Stimulated activated naive CD8-positive, alpha-beta T cell treated with anti-CD3 and anti-CD28 coated beads, Interleukin-15, amount 100 ng/mL, for 72 hours (primary cell): ENCODE measurements at regions not wholly inside any gene's neighbourhood (a gene's known extent, or its start where the extent isn't known, plus 50 kb on each side); places are given as distances from the start of the nearest gene placed in this dataset.
"Not testable (repeated sequence)": the region's sequence is repeated elsewhere in the genome, so short reads cannot be mapped to it uniquely, and the experiment has no call there.

Experiments
- ATAC-seq: fragments of 150-1000 bp; cut with Tn5 transposase; 2 replicates; pipeline ENCODE4 v1.10.0; 2021; ENCODE audit warnings: mild to moderate bottlenecking, moderate library complexity
- DNase-seq, 2 donors: peaks; one replicate each; pipeline ENCODE4 v3.0.0; 2021 to 2022
- H3K27ac Mint-ChIP-seq, 2 donors: one replicate each; pipeline ENCODE4 v1.8.0; 2022; ENCODE audit warnings: mild to moderate bottlenecking in 2 of 2, mixed read lengths in 2 of 2, moderate library complexity in 2 of 2
- H3K27me3 Mint-ChIP-seq: one replicate; pipeline ENCODE4 v1.8.0; 2022; ENCODE audit warnings: mixed read lengths
- H3K4me1 Mint-ChIP-seq: one replicate; pipeline ENCODE4 v1.8.0; 2022; ENCODE audit warnings: mild to moderate bottlenecking, mixed read lengths
- H3K4me3 Mint-ChIP-seq, 2 donors: one replicate each; pipeline ENCODE4 v1.8.0; 2022; ENCODE audit warnings: mild to moderate bottlenecking in 2 of 2, mixed read lengths in 2 of 2, moderate library complexity in 1 of 2
- H3K9me3 Mint-ChIP-seq, 2 donors: one replicate each; pipeline ENCODE4 v1.8.0; 2022; ENCODE audit warnings: mixed read lengths in 2 of 2

DNA sequence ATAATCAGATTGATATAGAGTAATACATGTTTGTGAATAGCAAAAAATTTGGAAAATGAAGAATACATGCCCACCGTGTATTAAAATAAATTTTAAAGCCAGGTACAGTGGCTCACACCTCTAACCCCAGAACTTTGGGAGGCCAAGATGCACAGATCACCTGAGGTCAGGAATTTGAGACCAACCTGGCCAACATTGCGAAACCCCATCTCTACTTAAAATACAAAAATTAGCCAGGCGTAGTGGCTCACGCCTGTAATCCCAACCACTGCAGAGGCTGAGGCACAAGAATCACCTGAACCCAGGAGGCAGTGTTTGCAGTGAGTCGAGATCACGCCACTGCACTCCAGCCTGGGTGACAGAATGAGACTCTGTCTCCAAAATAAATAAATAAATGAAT is 266.3 kb downstream of the SI start:
- Mint-ChIP-seq H3K9me3 (peaks cover 5 to 6% of the 10 kb centered on the region in 2 donors), H3K4me1 (no peaks in the 10 kb centered on the region), H3K27me3 (no peaks in the 10 kb centered on the region), H3K4me3 (no peak overlapping the region), H3K27ac (no peak overlapping the region)
- ATAC-seq: no peak
- no peak for DNase-seq

DNA sequence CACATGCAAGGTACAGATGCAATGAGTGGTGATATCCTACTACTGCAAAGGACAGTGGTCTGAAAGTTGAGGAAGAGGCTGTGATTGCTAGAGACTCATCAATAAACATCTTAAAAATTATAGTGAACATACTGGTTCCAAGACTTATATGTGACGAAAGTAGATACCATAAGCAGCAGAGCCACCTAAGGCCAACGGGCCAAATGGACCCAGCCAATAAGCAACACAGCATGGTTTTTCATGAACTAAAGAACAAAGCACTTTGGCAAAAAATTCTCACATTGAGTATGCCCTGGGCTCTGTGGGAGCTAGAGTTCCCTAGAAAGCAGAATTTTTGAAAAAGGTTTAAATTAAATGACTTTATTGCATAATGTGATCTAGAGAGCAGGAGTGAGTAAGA is 272.1 kb downstream of the SI start:
- no peak overlapping the region for H3K4me3 Mint-ChIP-seq
- ATAC-seq (no peak), DNase-seq (no peak)
- H3K27me3 Mint-ChIP-seq: no peaks in the 10 kb centered on the region
- no peaks in the 10 kb centered on the region for H3K4me1 Mint-ChIP-seq
- peaks cover 0 to 13% of the 10 kb centered on the region in 2 donors for H3K9me3 Mint-ChIP-seq
- no peak overlapping the region for H3K27ac Mint-ChIP-seq

DNA sequence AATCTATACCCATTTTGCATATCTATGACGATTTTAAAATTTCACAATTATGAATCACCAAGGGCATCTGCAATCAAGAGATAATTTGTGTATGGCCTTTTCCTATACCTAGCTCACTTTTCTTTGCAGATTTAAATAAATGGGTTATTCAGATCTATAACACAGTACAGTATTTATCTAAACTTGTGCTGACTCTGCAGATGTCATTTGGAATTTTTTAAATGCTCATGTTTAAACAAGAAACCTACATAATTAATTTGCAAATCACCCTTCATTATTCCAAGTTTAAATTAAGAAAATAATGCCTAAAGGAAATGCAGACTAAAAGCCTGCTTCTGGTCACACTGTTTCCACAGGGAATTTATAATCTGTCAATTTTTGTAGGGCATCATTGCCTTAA is 284.2 kb downstream of the SI start:
- Mint-ChIP-seq H3K4me1 (no peaks in the 10 kb centered on the region), H3K4me3 (no peak overlapping the region), H3K9me3 (peaks cover 4 to 6% of the 10 kb centered on the region in 2 donors), H3K27me3 (no peaks in the 10 kb centered on the region), H3K27ac (no peak overlapping the region)
- ATAC-seq (no peak), DNase-seq (no peak)

DNA sequence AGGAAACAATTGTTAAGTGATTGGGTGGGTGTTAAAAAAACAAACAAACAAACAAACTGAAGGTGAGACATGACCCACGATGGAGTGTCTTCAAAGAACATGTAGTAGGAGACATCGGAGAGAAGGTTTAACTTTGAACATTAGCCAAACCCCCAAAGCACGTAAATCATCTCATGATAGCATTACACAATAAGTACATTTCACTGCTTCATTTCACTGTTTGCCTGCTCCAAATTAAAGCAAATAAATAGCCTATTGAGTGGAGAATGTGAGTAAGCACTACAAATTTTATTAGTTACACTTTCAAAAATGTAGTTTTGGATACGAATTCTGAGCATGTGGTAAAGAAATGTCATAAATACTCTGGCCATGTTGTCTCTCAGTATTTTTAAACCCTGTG is 287.0 kb downstream of the SI start:
- DNase-seq: no peak
- no peak overlapping the region for H3K27ac Mint-ChIP-seq
- peaks cover 0 to 4% of the 10 kb centered on the region in 2 donors for H3K9me3 Mint-ChIP-seq
- no peaks in the 10 kb centered on the region for H3K4me1 Mint-ChIP-seq
- no peak for ATAC-seq
- no peaks in the 10 kb centered on the region for H3K27me3 Mint-ChIP-seq
- no peak overlapping the region for H3K4me3 Mint-ChIP-seq

DNA sequence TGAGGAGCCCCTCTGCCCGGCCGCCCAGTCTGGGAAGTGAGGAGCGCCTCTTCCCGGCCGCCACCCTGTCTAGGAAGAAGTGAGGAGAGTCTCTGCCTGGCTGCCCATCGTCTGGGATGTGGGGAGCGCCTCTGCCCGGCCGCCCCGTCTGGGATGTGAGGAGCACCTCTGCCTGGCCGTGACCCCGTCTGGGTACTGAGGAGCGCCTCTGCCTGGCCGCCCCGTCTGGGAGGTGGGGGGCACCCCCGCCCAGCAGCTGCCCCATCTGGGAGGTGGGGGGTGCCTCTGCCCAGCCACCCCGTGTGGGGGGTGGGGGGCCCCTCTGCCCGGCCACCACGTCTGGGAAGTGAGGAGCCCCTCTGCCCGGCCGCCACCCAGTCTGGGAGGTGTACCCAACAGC is 293.9 kb downstream of the SI start:
- ATAC-seq: peak; percentile 57
- H3K9me3 Mint-ChIP-seq, H3K27me3 Mint-ChIP-seq, H3K4me3 Mint-ChIP-seq, DNase-seq, H3K27ac Mint-ChIP-seq, H3K4me1 Mint-ChIP-seq: not testable (repeated sequence)

DNA sequence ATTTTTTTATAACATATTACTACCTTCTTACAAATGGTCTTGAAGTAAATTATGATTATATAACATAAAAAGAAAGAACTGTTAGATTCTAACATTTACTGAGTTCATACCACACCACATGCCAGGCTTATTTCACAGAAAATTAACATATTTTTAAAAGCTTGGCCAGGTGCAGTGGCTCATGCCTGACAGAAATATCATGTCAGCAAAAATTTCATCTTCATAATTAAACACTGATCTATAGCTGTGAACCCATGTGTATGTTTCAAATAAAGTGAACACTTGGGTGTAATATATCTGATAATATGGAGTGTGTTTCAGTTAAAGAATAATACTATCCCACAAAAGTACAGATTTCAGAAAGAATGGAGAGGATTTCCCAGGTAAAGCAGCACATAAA is 296.5 kb downstream of the SI start:
- DNase-seq (no peak), ATAC-seq (no peak)
- Mint-ChIP-seq H3K4me1 (no peaks in the 10 kb centered on the region), H3K4me3 (no peak overlapping the region), H3K27ac (no peak overlapping the region), H3K9me3 (peaks cover 7 to 8% of the 10 kb centered on the region in 2 donors), H3K27me3 (no peaks in the 10 kb centered on the region)

DNA sequence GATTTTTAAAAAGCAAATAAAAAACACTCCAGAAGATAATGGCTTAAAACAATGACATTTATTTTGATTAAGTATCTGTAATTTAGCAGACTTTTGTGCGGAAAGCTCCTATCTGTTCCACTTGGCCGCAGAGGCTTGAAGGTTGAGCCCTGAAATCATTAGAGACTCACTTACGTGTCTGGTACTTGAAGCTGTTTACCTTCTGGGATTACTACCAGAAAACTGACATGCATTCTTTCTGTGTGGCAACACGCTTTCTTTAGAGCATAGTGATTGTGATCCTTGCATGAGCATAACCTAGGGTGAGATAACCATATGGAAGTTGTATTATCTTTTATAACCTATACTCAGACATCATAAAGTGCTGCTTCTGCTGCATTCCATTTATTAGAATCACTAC is 298.5 kb downstream of the SI start:
- peaks cover 7 to 8% of the 10 kb centered on the region in 2 donors for H3K9me3 Mint-ChIP-seq
- H3K4me1 Mint-ChIP-seq: no peaks in the 10 kb centered on the region
- DNase-seq (no peak), ATAC-seq (no peak)
- no peak overlapping the region for H3K4me3 Mint-ChIP-seq
- H3K27ac Mint-ChIP-seq: no peak overlapping the region
- H3K27me3 Mint-ChIP-seq: no peaks in the 10 kb centered on the region

DNA sequence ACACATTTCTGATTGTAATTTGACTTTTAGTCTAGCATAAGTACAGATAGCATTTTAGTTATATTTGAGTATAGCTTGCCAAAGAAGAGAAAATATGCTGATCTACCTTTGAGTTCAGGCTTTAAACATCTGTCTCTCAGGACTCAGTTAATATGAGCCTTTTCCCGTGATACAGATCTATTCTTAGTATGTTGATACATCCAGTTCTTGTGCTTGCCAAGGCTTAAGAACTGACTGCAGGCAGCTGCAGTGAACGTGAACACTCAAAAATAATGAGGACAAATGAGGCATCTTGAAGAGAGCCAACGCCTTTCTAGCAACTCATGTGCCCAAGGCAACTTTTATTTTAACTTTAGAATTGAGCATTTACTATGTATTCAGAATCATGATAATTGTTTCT is 325.5 kb downstream of the SI start:
- no peaks in the 10 kb centered on the region for H3K27me3 Mint-ChIP-seq
- H3K9me3 Mint-ChIP-seq: peaks cover 0 to 6% of the 10 kb centered on the region in 2 donors

DNA sequence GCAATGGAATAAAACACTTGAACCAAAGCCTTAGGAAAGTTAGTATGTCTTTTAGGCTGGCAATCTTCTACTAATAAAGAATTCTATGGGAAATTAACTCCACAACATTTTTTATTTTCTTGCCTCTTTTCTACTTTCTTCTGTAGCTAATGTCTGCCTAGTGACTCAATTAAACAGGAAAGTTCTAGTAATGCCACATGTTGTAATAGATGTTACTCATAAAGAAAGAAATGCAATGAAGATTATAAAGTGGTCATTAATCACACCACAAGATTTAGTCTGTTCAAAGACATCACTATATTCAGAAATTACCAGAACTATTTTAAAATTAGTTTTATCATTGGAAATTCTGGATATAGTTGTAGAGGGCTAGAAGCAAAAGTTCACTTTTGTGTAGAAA is 329.7 kb downstream of the SI start:
- ATAC-seq (no peak), DNase-seq (no peak)
- Mint-ChIP-seq H3K9me3 (peaks cover 0 to 11% of the 10 kb centered on the region in 2 donors), H3K27ac (no peak overlapping the region), H3K4me3 (no peak overlapping the region), H3K27me3 (no peaks in the 10 kb centered on the region), H3K4me1 (no peaks in the 10 kb centered on the region)

More for the DNA sequence above, 325.5 kb downstream of the SI start:
- ATAC-seq (no peak), DNase-seq (no peak)
- Mint-ChIP-seq H3K4me3 (no peak overlapping the region), H3K4me1 (no peaks in the 10 kb centered on the region), H3K27ac (no peak overlapping the region)

DNA sequence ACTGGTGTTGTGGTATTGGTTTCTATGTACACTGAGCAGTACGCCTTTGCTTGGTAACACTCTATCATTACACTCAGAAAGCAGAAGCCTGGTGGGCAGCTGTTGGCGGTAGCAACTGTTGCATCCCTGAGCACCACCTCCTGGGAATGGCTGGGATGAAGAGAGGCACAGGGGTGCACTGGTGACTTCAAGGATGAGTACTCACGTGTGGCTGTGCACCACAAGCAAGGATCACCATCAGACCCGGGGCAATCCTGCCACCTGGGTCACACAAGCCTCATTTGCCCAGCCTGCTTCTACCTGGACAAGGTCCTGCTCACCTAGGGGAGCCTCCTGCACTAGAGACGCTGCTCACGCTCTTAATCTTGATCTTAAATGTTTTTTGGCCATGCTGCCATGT is 336.4 kb downstream of the SI start:
- H3K9me3 Mint-ChIP-seq: peaks cover 11 to 32% of the 10 kb centered on the region in 2 donors
- no peaks in the 10 kb centered on the region for H3K4me1 Mint-ChIP-seq
- no peak overlapping the region for H3K4me3 Mint-ChIP-seq
- ATAC-seq (no peak), DNase-seq (no peak)
- H3K27ac Mint-ChIP-seq: no peak overlapping the region
- no peaks in the 10 kb centered on the region for H3K27me3 Mint-ChIP-seq

DNA sequence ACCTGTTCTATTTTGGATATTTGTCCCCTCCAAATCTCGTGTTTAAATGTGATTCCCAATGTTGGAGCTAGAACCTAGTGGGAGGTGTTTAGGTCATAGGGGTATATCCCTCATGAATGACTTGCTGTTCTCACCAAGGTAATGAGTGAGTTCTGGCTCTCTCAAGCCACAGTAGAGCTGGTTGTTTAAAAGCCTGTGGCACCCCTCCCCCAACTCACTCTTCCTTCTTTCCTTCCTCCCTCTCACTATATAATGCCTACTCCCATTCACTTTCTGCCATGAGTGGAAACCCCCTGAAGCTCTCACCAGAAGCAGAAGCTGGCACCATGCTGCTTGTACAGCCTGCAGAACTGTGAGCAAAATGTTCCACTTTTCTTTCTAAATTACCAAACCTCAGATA is 341.1 kb downstream of the SI start:
- DNase-seq (no peak), ATAC-seq (no peak)
- no peaks in the 10 kb centered on the region for H3K27me3 Mint-ChIP-seq
- H3K4me3 Mint-ChIP-seq: no peak overlapping the region
- no peaks in the 10 kb centered on the region for H3K4me1 Mint-ChIP-seq
- H3K9me3 Mint-ChIP-seq: peaks cover 9 to 23% of the 10 kb centered on the region in 2 donors
- H3K27ac Mint-ChIP-seq: no peak overlapping the region

DNA sequence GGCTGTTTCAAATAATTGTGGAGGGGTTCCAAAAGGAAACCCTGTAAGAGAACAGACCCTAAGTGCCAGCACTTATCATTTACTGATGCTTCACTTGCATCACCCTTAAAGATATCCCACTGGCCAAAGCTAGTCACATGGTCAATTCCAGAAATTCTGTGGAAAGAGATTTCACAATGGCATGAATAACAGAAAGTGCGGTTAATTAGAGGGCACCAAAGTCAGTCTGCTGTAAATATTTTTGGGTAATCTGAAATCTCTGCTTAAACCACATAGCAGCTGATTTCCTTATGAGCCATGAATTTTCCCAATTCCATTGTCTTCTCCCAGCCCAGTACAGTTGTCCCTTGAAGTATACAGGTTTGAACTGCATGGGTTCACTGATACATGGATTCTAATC is 346.1 kb downstream of the SI start:
- Mint-ChIP-seq H3K9me3 (no peaks in the 10 kb centered on the region), H3K27me3 (no peaks in the 10 kb centered on the region)

DNA sequence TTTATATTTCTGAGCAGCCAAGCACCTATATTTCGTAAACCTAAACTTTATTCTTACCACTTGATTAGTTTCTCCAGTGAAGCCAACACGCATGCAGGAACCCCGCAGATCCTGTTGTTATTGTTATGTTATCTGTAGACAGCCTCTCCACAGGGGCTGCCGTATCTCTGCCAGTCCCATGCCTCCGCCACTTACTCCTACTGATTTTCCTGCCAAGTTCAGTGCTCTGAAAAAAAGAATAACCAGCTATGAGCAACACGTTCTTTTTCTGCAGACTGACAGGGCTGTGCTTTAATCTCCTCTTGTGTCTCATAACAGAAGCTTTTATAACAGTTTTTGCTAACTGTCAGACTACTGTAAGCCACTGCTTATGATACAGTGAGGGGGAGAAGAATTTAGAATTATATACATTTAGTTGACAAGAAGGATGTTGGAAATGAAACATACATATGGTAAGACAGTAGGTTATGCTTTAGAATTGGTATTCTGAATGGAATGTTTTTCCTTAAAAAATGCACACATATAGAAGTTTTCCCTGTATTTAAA is 347.4 kb downstream of the SI start:
- no peaks in the 10 kb centered on the region for H3K27me3 Mint-ChIP-seq
- no peak for DNase-seq
- no peak overlapping the region for H3K27ac Mint-ChIP-seq
- H3K4me3 Mint-ChIP-seq: no peak overlapping the region
- no peaks in the 10 kb centered on the region for H3K9me3 Mint-ChIP-seq
- no peak for ATAC-seq
- no peaks in the 10 kb centered on the region for H3K4me1 Mint-ChIP-seq

More for the DNA sequence above, 346.1 kb downstream of the SI start:
- no peak overlapping the region for H3K4me3 Mint-ChIP-seq
- no peak for ATAC-seq
- no peak for DNase-seq
- H3K27ac Mint-ChIP-seq: no peak overlapping the region
- no peaks in the 10 kb centered on the region for H3K4me1 Mint-ChIP-seq

DNA sequence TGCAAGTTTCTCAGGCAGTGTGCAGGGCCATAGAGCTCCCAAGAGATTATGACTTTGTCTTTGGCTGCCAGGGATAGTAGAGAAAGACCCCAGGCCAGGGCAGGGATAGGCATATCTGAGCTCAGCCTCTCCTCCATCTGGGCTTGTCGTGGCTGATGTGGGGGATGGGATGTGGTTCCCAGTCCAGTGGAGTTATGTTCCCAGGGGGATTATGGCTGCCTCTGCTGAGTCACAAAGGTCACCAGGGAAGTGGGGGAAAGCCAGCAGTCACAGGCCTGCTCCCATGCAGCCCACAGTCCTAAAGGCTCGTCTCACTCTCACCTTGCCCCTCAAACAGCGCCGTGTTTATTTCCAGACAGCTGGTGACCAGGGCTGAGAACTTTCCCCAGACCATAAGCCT is 354.9 kb downstream of the SI start:
- DNase-seq (no peak), ATAC-seq (no peak)
- Mint-ChIP-seq H3K27me3 (no peaks in the 10 kb centered on the region), H3K27ac (no peak overlapping the region), H3K4me1 (no peaks in the 10 kb centered on the region), H3K4me3 (no peak overlapping the region), H3K9me3 (peaks cover 0 to 7% of the 10 kb centered on the region in 2 donors)

DNA sequence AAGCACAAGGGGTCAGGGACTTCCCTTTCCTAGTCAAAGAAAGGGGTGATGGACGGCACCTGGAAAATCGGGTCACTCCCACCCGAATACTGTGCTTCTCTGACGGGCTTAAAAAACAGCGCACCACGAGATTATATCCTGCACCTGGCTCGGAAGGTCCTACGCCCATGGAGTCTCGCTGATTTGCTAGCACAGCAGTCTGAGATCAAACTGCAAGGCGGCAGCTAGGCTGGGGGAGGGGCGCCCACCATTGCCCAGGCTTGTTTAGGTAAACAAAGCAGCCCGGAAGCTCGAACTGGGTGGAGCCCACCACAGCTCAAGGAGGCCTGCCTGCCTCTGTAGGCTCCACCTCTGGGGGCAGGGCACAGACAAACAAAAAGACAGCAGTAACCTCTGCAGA is 375.5 kb downstream of the SI start:
- not testable (repeated sequence) for H3K27me3 Mint-ChIP-seq, DNase-seq, H3K4me3 Mint-ChIP-seq, H3K27ac Mint-ChIP-seq, ATAC-seq, H3K9me3 Mint-ChIP-seq, H3K4me1 Mint-ChIP-seq

DNA sequence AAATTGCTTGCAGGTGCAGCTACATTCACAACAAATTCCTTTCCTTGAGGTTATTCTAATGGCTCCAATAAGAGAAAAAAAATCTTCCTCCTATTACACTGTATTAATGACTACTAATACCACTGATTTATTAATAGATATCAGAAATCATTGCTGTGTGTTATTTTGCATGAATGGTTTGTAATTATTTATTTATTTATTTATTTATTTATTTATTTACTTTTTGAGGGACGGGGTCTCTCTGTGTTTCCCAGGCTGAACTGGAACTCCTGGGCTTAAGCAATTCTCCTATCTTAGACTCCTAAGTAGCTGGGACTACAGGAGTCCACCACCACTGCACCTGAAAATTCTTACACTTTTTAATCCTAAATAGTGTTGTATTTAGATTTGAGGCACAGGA is 390.4 kb downstream of the SI start:
- Mint-ChIP-seq H3K9me3 (peaks cover 0 to 7% of the 10 kb centered on the region in 2 donors), H3K27ac (no peak overlapping the region), H3K4me3 (no peak overlapping the region), H3K27me3 (no peaks in the 10 kb centered on the region), H3K4me1 (no peaks in the 10 kb centered on the region)
- ATAC-seq (no peak), DNase-seq (no peak)

DNA sequence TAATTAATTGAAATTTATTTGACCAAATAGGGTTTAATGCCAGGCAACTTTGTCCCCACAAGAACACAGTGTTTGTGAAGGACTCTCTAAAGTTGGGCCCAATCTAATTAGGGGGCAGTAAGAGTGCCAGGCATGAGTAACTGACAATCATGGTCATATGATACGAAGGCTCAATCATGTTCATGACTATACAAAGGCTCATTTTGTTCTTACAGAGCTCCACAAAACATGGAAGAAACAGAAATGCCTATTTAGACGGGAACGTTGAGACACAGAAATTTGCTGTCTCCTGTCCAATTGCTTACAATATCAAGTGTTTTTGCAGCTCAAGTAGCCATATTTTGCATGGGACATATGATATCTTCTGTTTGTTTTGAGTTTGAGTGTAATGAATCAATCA is 391.1 kb downstream of the SI start:
- Mint-ChIP-seq H3K27ac (no peak overlapping the region), H3K4me1 (no peaks in the 10 kb centered on the region), H3K27me3 (no peaks in the 10 kb centered on the region)

More for the DNA sequence above, 391.1 kb downstream of the SI start:
- ATAC-seq: no peak
- DNase-seq: no peak
- peaks cover 0 to 7% of the 10 kb centered on the region in 2 donors for H3K9me3 Mint-ChIP-seq
- no peak overlapping the region for H3K4me3 Mint-ChIP-seq
